Smooth muscle cell (in vitro differentiated cells): ENCODE measurements at regions not wholly inside any gene's neighbourhood (a gene's known extent, or its start where the extent isn't known, plus 50 kb on each side); places are given as distances from the start of the nearest gene placed in this dataset.

Experiments
- DNase-seq: peaks from one replicate; lab custom pipeline; 2025; ENCODE audit not compliant: unreplicated experiment; lab: John Stamatoyannopoulos, UW
- H2AFZ ChIP-seq: fragments of 200-600 bp; sonication (generic); 2 replicates; pipeline ENCODE4 v1.6.0; 2016; ENCODE audit warnings: antibody characterized with exemption, low read depth, mild to moderate bottlenecking
- H3F3A ChIP-seq: fragments of 200-600 bp; sonication (generic); 2 replicates; pipeline ENCODE4 v1.6.0; 2017; ENCODE audit warnings: antibody characterized with exemption, low read depth
- H3K27ac ChIP-seq: fragments of 200-600 bp; sonication (generic); 2 replicates; pipeline ENCODE4 v1.5.1; 2016; ENCODE audit warnings: low read depth, mild to moderate bottlenecking
- H3K27me3 ChIP-seq: fragments of 200-600 bp; sonication (generic); 2 replicates; pipeline ENCODE4 v1.6.1; 2016; ENCODE audit warnings: low read depth, mild to moderate bottlenecking
- H3K36me3 ChIP-seq: fragments of 200-600 bp; sonication (generic); 2 replicates; pipeline ENCODE4 v1.5.1; 2016; ENCODE audit warnings: low read depth
- H3K4me1 ChIP-seq: fragments of 200-600 bp; sonication (generic); 2 replicates; pipeline ENCODE4 v1.5.1; 2016; ENCODE audit warnings: low read depth
- H3K4me2 ChIP-seq: fragments of 200-600 bp; sonication (generic); 2 replicates; pipeline ENCODE4 v1.6.0; 2016; ENCODE audit warnings: mild to moderate bottlenecking
- H3K4me3 ChIP-seq: fragments of 200-600 bp; sonication (generic); 2 replicates; pipeline ENCODE4 v1.5.1; 2016; ENCODE audit warnings: mild to moderate bottlenecking
- H3K79me2 ChIP-seq: fragments of 200-600 bp; sonication (generic); 2 replicates; pipeline ENCODE4 v1.6.0; 2016; ENCODE audit warnings: low read depth, mild to moderate bottlenecking
- H3K9ac ChIP-seq: fragments of 200-600 bp; sonication (generic); 2 replicates; pipeline ENCODE4 v1.6.0; 2016; ENCODE audit warnings: low read depth
- H3K9me3 ChIP-seq: fragments of 200-600 bp; sonication (generic); replicated peaks from 2 replicates; pipeline ENCODE4 v1.5.1; 2016; ENCODE audit warnings: low read depth
- H4K20me1 ChIP-seq: fragments of 200-600 bp; sonication (generic); 2 replicates; pipeline ENCODE4 v1.6.0; 2016; ENCODE audit warnings: low read depth
- WGBS: methylation state at CpG from one replicate; pipeline ENCODE4 v1.1.7; 2016; ENCODE audit warnings: low lambda C conversion rate; 5-methylcytosine and 5-hydroxymethylcytosine counted together
- TF ChIP-seq, protein P1 (sequence below): fragments of 200-600 bp; sonication (generic); IDR thresholded peaks from 2 replicates; pipeline ENCODE4 v1.5.1; 2017; ENCODE audit warnings: borderline replicate concordance, mild to moderate bottlenecking, antibody characterized with exemption; ENCODE audit not compliant: insufficient read depth, poor library complexity, severe bottlenecking

DNA sequence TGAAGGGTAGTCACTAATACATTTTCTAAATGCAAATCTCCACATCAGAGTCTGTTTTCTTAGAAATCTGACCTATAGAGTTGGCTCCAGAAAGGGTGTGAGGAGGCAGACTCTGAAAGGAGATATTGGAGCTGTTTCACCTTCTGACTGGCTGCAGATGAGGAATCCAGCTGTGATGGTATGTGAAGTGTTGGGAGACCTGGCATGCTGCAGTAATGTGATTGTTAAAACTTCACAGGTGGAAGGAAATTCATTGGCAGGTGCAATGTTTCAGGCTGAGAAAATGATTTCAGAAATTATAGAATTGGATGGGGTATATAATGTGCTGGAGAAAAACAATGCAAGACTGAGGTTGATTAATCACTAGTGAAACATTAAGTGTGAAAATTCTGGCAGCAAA lies 1134.0 kb upstream of the LRRN3 start:
- H3K27ac ChIP-seq: no peak overlapping the region
- no peaks in the 10 kb centered on the region for H3K9me3 ChIP-seq
- no peaks in the 10 kb centered on the region for H3K27me3 ChIP-seq
- H3K4me2 ChIP-seq: no peak overlapping the region
- H4K20me1 ChIP-seq: no peaks in the 10 kb centered on the region
- H3K9ac ChIP-seq: no peak overlapping the region
- no peaks in the 10 kb centered on the region for H3F3A ChIP-seq
- no peak overlapping the region for H2AFZ ChIP-seq
- DNase-seq: no peak
- no peaks in the 10 kb centered on the region for H3K4me1 ChIP-seq
- H3K36me3 ChIP-seq: no peaks in the 10 kb centered on the region
- no peak overlapping the region for H3K4me3 ChIP-seq
- TF ChIP-seq, protein P1, sequence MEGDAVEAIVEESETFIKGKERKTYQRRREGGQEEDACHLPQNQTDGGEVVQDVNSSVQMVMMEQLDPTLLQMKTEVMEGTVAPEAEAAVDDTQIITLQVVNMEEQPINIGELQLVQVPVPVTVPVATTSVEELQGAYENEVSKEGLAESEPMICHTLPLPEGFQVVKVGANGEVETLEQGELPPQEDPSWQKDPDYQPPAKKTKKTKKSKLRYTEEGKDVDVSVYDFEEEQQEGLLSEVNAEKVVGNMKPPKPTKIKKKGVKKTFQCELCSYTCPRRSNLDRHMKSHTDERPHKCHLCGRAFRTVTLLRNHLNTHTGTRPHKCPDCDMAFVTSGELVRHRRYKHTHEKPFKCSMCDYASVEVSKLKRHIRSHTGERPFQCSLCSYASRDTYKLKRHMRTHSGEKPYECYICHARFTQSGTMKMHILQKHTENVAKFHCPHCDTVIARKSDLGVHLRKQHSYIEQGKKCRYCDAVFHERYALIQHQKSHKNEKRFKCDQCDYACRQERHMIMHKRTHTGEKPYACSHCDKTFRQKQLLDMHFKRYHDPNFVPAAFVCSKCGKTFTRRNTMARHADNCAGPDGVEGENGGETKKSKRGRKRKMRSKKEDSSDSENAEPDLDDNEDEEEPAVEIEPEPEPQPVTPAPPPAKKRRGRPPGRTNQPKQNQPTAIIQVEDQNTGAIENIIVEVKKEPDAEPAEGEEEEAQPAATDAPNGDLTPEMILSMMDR: no peak
- no peaks in the 10 kb centered on the region for H3K79me2 ChIP-seq

DNA sequence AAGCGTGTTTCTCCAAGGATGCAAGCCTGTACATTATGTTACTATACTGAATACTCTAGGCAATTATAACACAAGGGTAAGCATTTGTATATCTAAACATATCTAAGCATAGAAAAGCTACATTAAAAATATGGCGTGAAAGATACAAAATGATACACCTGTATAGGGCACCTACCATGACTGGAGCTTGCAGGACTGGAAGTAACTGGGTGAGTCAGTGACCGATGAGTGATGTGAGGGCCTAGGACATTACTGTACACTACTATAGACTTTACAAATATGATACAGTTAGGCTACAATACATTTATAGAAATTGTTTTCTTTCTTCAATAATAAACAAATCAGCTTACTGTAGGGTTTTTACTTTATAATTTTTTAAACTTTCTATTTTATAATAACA lies 1127.2 kb upstream of the LRRN3 start:
- Histone ChIP-seq H3K4me3 (no peak overlapping the region), H3K79me2 (no peaks in the 10 kb centered on the region), H3K36me3 (no peaks in the 10 kb centered on the region), H3K4me1 (no peaks in the 10 kb centered on the region), H3K27me3 (no peaks in the 10 kb centered on the region), H3K9ac (no peak overlapping the region), H2AFZ (no peak overlapping the region), H3K9me3 (no peaks in the 10 kb centered on the region), H4K20me1 (no peaks in the 10 kb centered on the region), H3F3A (no peaks in the 10 kb centered on the region), H3K27ac (no peak overlapping the region), H3K4me2 (no peak overlapping the region)
- TF ChIP-seq, protein P1: no peak
- no peak for DNase-seq
- WGBS: 94% methylated on average over 3 of the region's 3 CpGs

DNA sequence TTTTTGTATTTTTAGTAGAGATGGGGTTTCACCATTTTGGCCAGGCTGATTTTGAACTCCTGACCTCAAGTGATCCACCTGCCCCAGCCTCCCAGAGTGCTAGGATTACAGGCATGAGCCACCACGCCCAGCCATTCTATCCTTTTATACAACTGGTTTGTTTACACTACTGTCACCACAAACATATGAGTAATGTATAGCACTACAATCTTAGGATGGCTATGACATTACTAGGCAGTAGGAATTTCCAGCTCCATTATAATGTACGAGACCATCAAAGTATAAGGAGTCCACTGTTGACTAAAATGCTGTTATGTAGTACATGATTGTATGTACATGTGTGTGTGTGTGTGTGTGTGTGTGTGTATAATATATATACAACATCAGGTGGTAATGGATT lies 1126.1 kb upstream of the LRRN3 start:
- no peaks in the 10 kb centered on the region for H3K79me2 ChIP-seq
- TF ChIP-seq, protein P1: no peak
- H2AFZ ChIP-seq: no peak overlapping the region
- WGBS: 65% methylated on average over 2 of the region's 2 CpGs
- no peaks in the 10 kb centered on the region for H3K36me3 ChIP-seq
- H3K4me2 ChIP-seq: no peak overlapping the region
- no peak overlapping the region for H3K4me3 ChIP-seq
- no peaks in the 10 kb centered on the region for H4K20me1 ChIP-seq
- H3K27ac ChIP-seq: no peak overlapping the region
- H3K9me3 ChIP-seq: no peaks in the 10 kb centered on the region
- DNase-seq: no peak
- H3F3A ChIP-seq: no peaks in the 10 kb centered on the region
- no peaks in the 10 kb centered on the region for H3K4me1 ChIP-seq
- H3K27me3 ChIP-seq: no peaks in the 10 kb centered on the region
- no peak overlapping the region for H3K9ac ChIP-seq

DNA sequence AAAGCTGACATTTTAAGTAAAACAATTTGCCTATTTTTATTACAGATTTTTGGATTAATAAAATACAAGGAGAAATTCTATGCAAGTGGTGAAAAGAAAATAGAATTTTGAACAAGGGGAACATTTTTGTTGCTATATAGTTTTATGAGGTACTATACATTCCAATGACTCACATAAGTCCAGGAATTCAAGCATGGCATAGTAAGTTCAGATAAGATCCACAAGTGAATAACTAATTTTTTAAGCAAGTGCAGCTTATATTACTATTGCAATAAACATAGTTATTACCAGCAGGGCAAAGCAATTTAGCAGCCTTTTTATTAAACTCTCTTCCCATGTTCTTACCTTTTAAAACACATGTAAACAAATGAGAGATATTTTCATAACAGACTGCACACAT lies 1123.5 kb upstream of the LRRN3 start:
- Histone ChIP-seq H3K4me3 (no peak overlapping the region), H3F3A (no peaks in the 10 kb centered on the region), H3K9me3 (no peaks in the 10 kb centered on the region), H3K4me2 (no peak overlapping the region), H4K20me1 (no peaks in the 10 kb centered on the region), H3K36me3 (no peaks in the 10 kb centered on the region), H3K4me1 (no peaks in the 10 kb centered on the region), H3K27me3 (no peaks in the 10 kb centered on the region), H3K27ac (no peak overlapping the region), H3K79me2 (no peaks in the 10 kb centered on the region), H2AFZ (no peak overlapping the region), H3K9ac (no peak overlapping the region)
- TF ChIP-seq, protein P1: no peak
- no peak for DNase-seq
